GM21717 (cell line): ENCODE measurements at regions not wholly inside any gene's neighbourhood (a gene's known extent, or its start where the extent isn't known, plus 50 kb on each side); places are given as distances from the start of the nearest gene placed in this dataset.

Experiments used
- ATAC-seq: cut with Tn5 transposase; IDR thresholded peaks from one replicate; pipeline ENCODE4 v1.9.1; 2021; ENCODE audit warnings: mild to moderate bottlenecking, moderate library complexity; ENCODE audit not compliant: unreplicated experiment

- no peak for ATAC-seq
Measured at GRCh38 chr5:56523790-56524575, 290.9 kb upstream of the ANKRD55 start.

GRCh38 chr5:56522960-56523359, 289.8 kb upstream of the ANKRD55 start:
- ATAC-seq: no peak

GRCh38 chr5:56522169-56522568, 289.0 kb upstream of the ANKRD55 start:
- no peak for ATAC-seq

GRCh38 chr5:56520986-56521730, 288.0 kb upstream of the ANKRD55 start:
- ATAC-seq: no peak

GRCh38 chr5:56518820-56519219, 285.7 kb upstream of the ANKRD55 start:
- no peak for ATAC-seq

GRCh38 chr5:56517011-56517416, 283.9 kb upstream of the ANKRD55 start:
- no peak for ATAC-seq

- no peak for ATAC-seq
Measured at GRCh38 chr5:56516441-56516840, 283.3 kb upstream of the ANKRD55 start.

GRCh38 chr5:56516035-56516434, 282.9 kb upstream of the ANKRD55 start:
- no peak for ATAC-seq

GRCh38 chr5:56515011-56515410, 281.9 kb upstream of the ANKRD55 start:
- ATAC-seq: no peak

- no peak for ATAC-seq
Measured at GRCh38 chr5:56514245-56514644, 281.1 kb upstream of the ANKRD55 start.

- ATAC-seq: no peak
Measured at GRCh38 chr5:56513141-56513540, 280.0 kb upstream of the ANKRD55 start.

- no peak for ATAC-seq
Measured at GRCh38 chr5:56512313-56512996, 279.3 kb upstream of the ANKRD55 start.

GRCh38 chr5:56511326-56511841, 278.3 kb upstream of the ANKRD55 start:
- no peak for ATAC-seq

GRCh38 chr5:56508249-56508648, 275.1 kb upstream of the ANKRD55 start:
- no peak for ATAC-seq

GRCh38 chr5:56507351-56507930, 274.3 kb upstream of the ANKRD55 start:
- ATAC-seq: no peak

GRCh38 chr5:56506211-56506965, 273.3 kb upstream of the ANKRD55 start:
- no peak for ATAC-seq

- ATAC-seq: no peak
Measured at GRCh38 chr5:56503929-56504328, 270.8 kb upstream of the ANKRD55 start.

- no peak for ATAC-seq
Measured at GRCh38 chr5:56501781-56502557, 268.8 kb upstream of the ANKRD55 start.

GRCh38 chr5:56499901-56500300, 266.8 kb upstream of the ANKRD55 start:
- ATAC-seq: no peak

GRCh38 chr5:56499491-56499890, 266.4 kb upstream of the ANKRD55 start:
- ATAC-seq: no peak
